ACHN (cell line): ENCODE measurements at regions not wholly inside any gene's neighbourhood (a gene's known extent, or its start where the extent isn't known, plus 50 kb on each side); places are given as distances from the start of the nearest gene placed in this dataset.

Experiments used
- DNase-seq: peaks from one replicate; pipeline ENCODE4 v3.0.0-alpha.2; 2015
- in situ Hi-C: cut with HindIII; loops from 2 replicates; pipeline ENCODE4 v1.10.0; 2017; ENCODE audit warnings: low sequenced_read_pairs, low pct_ligation_motif_present, low pct_unique_long_range_greater_than_20kb

DNA sequence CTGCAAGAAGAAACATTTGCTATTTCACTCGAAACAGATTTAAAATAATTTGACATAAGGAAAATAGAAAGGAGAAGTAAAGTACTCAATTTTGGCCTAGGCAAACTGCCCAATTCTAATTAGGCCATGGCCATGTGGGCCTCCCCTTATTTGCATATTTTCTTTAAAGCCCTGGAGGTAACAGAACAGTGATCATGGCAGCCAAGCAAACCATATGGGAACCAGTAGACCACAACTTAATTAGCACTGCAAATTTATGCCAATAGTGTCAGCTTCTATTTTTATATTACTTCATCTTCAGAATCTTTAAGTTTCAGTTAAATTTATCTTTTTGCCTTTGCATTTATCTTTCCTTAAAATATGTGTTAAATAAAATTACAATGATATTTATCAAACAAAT lies 63.3 kb upstream of the THSD7A start:
- in situ Hi-C loops: no loop called here
- DNase-seq: no peak

GRCh38 chr7:11896663-11897062 lies 64.7 kb upstream of the THSD7A start:
- in situ Hi-C loops: no loop called here
- no peak for DNase-seq

- no peak for DNase-seq
- in situ Hi-C loops: no loop called here
Measured at GRCh38 chr7:11899247-11899646, 67.2 kb upstream of the THSD7A start.

DNA sequence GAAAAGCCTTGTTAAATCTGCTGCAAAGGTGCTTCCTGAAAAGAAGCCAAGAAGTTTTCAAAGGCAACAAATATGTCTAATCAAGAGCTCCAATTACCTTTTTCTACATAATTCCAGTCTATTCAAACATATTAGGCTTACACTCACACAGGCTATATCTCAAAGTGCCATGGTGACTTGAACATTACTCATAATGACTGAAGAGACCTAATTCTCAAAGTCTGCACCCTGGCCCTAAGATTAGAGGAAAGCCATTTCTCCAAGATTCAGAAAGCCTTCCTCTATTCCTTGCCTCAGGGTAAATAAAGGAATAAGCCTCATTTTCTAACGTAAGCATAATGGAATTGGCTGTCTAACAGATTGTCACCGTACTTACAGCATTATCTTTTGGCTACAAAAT lies 78.3 kb upstream of the THSD7A start:
- no peak for DNase-seq
- in situ Hi-C loops: no loop called here

- in situ Hi-C loops: no loop called here
Measured at GRCh38 chr7:11911900-11912299, 79.9 kb upstream of the THSD7A start.

DNA sequence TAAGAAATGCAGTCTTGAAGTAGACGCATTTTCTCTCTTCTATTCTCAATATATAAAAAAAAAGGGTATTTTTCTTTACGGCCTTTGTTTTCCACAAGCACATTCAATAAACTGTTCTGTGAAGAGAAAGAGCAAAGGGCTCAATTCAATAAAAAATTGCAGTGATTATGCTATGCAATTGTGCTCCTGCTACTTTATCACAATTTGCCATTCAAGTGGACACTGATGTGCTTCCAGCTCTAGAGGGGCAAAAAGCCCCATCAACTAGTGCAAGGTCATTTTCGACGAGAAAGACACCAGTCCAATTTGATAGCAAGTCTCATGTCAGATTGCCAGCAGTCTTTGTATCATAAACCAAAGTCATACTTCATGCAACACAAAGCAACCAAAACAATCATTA lies 82.6 kb upstream of the THSD7A start:
- no peak for DNase-seq
- in situ Hi-C loops: no loop called here

More at GRCh38 chr7:11911900-11912299, 79.9 kb upstream of the THSD7A start:
- no peak for DNase-seq

DNA sequence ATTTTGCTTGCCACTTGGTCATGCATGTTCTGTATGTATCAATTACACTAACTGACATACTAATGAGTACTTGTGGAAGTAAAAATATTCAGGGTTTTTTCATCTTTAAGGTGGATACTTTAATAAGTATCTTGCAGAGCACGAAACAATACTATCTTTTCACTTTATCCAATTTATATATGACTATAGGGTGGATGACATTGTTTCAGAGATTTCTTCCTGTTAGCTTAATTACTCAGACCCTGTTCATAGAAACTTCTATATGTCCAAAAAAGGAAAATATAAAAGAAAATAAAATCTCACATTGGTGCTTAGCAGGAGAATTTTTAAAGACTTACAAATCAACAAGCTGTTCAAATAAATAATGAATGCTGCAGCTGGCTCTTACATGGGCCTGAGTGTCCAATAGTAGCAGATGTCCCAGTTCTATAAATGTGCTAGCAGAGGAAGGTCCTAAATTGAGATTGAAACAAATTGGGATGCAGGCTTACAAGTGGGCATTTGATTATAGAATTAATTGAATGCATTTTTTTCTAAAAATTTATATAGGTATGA lies 91.5 kb upstream of the THSD7A start:
- in situ Hi-C loops: no loop called here
- no peak for DNase-seq

GRCh38 chr7:11931307-11931706 lies 99.3 kb upstream of the THSD7A start:
- in situ Hi-C loops: no loop called here
- DNase-seq: no peak

- no peak for DNase-seq
- in situ Hi-C loops: no loop called here
Measured at GRCh38 chr7:11934796-11935195, 102.8 kb upstream of the THSD7A start.

- in situ Hi-C loops: no loop called here
- no peak for DNase-seq
Measured at GRCh38 chr7:11935905-11936304, 103.9 kb upstream of the THSD7A start.

GRCh38 chr7:11946794-11947193 lies 114.8 kb upstream of the THSD7A start:
- no peak for DNase-seq
- in situ Hi-C loops: no loop called here

GRCh38 chr7:11950281-11950680 lies 118.3 kb upstream of the THSD7A start:
- in situ Hi-C loops: no loop called here
- DNase-seq: no peak

GRCh38 chr7:11950942-11951341 lies 118.9 kb upstream of the THSD7A start:
- in situ Hi-C loops: no loop called here
- no peak for DNase-seq

DNA sequence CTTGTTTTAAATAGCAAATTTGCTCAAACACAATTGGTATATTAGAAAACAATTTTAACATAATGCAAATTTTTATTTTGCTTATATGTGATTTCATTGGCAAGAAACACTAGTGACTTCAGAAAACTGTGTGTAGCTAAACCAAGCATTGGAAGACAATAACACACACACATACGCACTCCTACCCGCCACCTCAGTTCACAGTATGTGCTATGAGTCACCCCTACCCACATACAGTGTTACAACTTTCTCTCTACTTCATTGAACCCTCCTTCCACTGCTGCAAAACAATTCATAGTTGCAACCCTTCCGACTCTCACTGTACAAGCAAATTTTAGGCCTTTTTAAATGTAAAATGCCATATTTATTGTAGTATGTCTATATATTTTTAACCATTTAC lies 119.9 kb upstream of the THSD7A start:
- DNase-seq: no peak
- in situ Hi-C loops: no loop called here

- in situ Hi-C loops: no loop called here
- no peak for DNase-seq
Measured at GRCh38 chr7:11952972-11953371, 121.0 kb upstream of the THSD7A start.

DNA sequence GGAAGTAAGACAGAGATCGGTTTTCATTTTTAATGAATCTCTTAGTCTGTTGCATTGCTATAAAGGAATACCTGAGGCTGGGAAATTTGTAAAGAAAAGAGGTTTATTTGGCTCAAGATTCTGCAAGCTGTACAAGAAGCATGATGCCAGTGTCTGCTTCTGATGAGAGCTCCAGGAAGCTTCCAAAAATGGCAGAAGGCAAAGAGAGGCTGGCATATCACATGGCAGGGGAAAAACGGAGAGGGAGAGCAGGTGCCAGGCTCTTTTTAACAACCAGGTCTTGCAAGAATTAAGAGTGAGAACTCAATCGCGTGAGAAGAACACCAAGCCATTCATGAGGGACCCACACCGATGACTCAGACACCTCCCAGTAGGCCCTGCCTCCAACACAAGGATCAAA lies 125.0 kb upstream of the THSD7A start:
- DNase-seq: no peak
- in situ Hi-C loops: no loop called here

DNA sequence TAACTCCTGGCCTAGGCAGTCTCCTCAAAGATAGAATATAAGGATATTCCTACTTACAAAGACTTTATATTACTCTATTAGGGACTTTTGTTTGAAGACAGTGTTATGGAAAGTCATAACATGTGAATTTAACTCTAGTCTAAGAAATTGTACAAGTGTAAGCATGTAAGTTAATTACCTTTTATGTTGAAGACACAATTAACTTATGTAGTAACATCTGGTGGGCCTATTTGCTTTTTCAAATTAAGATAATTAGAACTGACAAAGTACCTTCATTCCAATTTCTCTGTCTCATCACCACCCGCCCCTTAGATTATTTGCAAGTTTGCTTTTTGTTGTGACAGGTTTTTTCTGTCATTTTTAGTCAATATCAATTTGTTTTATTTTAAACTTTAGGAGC lies 126.0 kb upstream of the THSD7A start:
- no peak for DNase-seq
- in situ Hi-C loops: no loop called here

DNA sequence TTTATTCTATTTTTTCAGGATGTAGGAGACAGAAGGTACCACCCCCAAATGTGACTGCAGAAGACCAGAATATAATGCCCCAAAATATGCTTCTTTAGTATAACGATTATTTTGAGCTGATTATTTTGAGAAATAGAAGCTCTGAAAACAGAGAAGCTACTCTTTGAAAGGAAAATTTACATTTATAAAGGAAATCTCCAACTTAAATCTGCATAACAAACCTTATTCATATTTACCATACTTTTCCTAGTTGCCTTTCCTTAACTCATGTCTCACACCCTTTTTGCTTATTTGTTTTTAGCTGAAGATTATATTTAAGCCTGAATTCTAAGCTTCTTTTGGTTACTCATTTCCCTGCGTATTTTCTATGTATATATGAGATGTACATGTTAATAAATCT lies 127.1 kb upstream of the THSD7A start:
- DNase-seq: no peak
- in situ Hi-C loops: no loop called here

- in situ Hi-C loops: no loop called here
- no peak for DNase-seq
Measured at GRCh38 chr7:11960621-11961020, 128.6 kb upstream of the THSD7A start.

DNA sequence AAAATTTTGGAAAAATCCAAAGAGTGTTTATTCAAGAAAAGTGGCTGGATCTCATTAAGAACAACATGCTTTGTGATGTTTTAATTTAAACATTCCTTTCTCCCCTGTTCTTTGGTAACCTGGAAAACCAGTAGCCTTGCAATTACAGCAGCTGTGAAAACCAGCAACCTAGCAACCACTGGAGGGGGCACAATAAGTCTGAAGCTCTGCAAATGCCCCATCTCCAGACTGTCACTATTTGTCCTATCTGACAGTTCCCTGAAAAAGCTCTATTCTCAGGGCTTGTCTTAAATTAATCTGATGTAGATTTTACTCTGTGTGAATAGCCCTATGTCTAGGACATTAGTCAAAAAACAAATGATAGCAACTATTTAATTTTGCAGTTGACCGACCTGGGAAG lies 137.6 kb upstream of the THSD7A start:
- in situ Hi-C loops: no loop called here
- DNase-seq: no peak

GRCh38 chr7:11970132-11970531 lies 138.1 kb upstream of the THSD7A start:
- in situ Hi-C loops: no loop called here
- DNase-seq: no peak
